Activated T-helper 2 cell treated with anti-CD3 and anti-CD28 coated beads, Interferon-gamma antibody, Interleukin-2, Interleukin-4, amounts not matched to agents 10 μg/mL and 5 μg/mL and 100 μg/mL, durations not matched to agents 14 hours and 24 hours and 36 hours (primary cell): ENCODE measurements at regions not wholly inside any gene's neighbourhood (a gene's known extent, or its start where the extent isn't known, plus 50 kb on each side); places are given as distances from the start of the nearest gene placed in this dataset.

Experiments
- DNase-seq: peaks from one replicate; pipeline ENCODE4 v3.0.0; 2021; ENCODE audit warnings: low spot score
- H3K27ac Mint-ChIP-seq: one replicate; pipeline ENCODE4 v1.8.0; 2021; ENCODE audit warnings: mixed read lengths
- H3K27me3 Mint-ChIP-seq: one replicate; pipeline ENCODE4 v1.8.0; 2021; ENCODE audit warnings: low read depth, mixed read lengths
- H3K36me3 Mint-ChIP-seq: one replicate; pipeline ENCODE4 v1.8.0; 2021; ENCODE audit warnings: low read depth, mixed read lengths
- H3K4me1 Mint-ChIP-seq: one replicate; pipeline ENCODE4 v1.8.0; 2021; ENCODE audit warnings: low read depth, mixed read lengths
- H3K4me3 Mint-ChIP-seq: one replicate; pipeline ENCODE4 v1.8.0; 2021; ENCODE audit warnings: low read depth, mild to moderate bottlenecking, moderate library complexity, mixed read lengths
- H3K9me3 Mint-ChIP-seq: one replicate; pipeline ENCODE4 v1.8.0; 2021; ENCODE audit warnings: mixed read lengths
- intact Hi-C: fragments of 100-400 bp; cut with micrococcal nuclease; formaldehyde crosslinking; loops from one replicate; pipeline ENCODE4 v1.15.1; 2023

DNA sequence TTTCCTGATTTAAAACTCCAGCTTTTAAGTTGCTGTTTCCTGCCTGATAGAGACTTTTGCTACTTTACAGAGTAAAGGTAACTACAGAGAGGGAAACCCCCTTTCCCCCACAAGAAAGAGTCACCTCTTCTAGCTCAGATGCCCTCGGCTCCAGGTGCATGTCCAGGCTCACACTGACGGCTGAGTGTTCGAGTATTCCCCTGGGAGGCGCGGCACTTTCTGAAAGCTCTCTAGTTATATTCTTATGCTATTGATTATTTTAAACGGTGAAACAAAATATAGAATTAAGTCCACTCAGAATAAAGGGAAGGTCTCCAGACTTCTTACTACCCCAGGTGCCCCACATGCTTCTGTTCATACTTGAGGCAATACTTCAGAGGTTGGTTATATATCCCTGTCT is 160.3 kb upstream of the FMN2 start:
- Mint-ChIP-seq H3K4me3 (no peak overlapping the region), H3K27ac (no peak overlapping the region), H3K4me1 (no peaks in the 10 kb centered on the region), H3K36me3 (no peaks in the 10 kb centered on the region), H3K9me3 (no peaks in the 10 kb centered on the region), H3K27me3 (no peaks in the 10 kb centered on the region)
- no peak for DNase-seq
- intact Hi-C loops, result no loop called here

DNA sequence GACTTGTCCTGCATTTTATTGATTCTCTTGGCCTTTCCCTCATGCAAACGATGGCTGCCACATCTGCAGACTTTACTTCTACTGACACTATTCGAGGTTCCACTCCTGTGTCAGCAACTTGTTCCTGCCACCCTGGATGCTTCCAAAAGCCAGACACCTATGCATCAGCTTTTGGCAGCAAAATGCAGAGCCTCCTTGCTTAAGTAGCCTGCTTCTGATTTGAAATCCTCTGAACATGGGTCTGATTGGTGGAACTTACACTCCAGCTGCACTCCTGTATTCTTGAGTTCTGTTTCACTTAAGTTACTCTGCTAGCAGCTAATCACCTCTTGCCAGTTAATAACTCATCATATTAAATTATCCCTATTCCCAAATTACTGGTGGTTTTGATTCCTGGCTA is 152.1 kb upstream of the FMN2 start:
- no peak for DNase-seq
- no peaks in the 10 kb centered on the region for H3K4me1 Mint-ChIP-seq
- H3K27me3 Mint-ChIP-seq, result no peaks in the 10 kb centered on the region
- no peaks in the 10 kb centered on the region for H3K36me3 Mint-ChIP-seq
- H3K27ac Mint-ChIP-seq, result no peak overlapping the region
- intact Hi-C loops, result no loop called here
- peaks cover 10% of the 10 kb centered on the region for H3K9me3 Mint-ChIP-seq
- H3K4me3 Mint-ChIP-seq, result no peak overlapping the region

DNA sequence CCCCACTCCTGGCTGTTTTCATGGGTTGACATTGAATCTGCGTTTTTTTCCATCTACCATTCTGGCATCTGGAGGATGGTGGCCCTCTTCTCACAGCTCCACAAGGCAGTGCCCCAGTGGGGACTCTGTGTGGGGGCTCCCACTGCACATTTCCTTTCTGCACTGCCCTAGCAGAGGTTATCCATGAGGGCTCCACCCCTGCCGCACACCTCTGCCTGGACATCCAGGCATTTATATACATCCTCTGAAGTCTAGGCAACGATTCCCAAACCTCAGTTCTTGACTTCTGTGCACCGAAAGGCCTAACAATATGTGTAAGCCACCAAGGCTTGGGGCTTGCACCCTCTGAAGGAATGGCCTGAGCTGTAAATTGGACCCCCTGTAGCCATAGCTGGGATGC is 147.9 kb upstream of the FMN2 start:
- intact Hi-C loops, result no loop called here
- H3K27me3 Mint-ChIP-seq, result no peaks in the 10 kb centered on the region
- H3K36me3 Mint-ChIP-seq, result no peaks in the 10 kb centered on the region
- H3K9me3 Mint-ChIP-seq, result peaks cover 12% of the 10 kb centered on the region
- no peak overlapping the region for H3K4me3 Mint-ChIP-seq
- H3K4me1 Mint-ChIP-seq, result no peaks in the 10 kb centered on the region
- H3K27ac Mint-ChIP-seq, result no peak overlapping the region
- no peak for DNase-seq

DNA sequence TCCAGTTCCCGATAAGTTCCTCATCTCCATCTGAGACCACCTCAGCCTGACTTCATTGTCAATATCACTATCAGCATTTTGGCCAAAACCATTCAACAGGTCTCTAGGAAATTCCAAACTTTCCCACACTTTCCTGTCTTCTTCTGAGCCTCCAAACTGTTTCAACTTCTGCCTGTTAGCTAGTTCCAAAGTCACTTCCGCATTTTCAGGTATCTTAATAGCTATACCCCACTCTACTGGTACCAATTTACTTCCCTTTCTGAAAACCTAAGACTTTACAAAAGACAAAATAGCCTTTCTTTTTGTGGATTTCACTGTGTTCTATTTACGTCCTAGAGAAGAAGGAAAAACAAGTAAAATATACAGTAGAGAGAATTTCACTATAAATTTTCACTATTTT is 147.0 kb upstream of the FMN2 start:
- Mint-ChIP-seq H3K4me1 (no peaks in the 10 kb centered on the region), H3K36me3 (no peaks in the 10 kb centered on the region), H3K4me3 (no peak overlapping the region), H3K27me3 (no peaks in the 10 kb centered on the region), H3K27ac (no peak overlapping the region), H3K9me3 (peaks cover 12% of the 10 kb centered on the region)
- intact Hi-C loops, result no loop called here
- DNase-seq, result no peak

DNA sequence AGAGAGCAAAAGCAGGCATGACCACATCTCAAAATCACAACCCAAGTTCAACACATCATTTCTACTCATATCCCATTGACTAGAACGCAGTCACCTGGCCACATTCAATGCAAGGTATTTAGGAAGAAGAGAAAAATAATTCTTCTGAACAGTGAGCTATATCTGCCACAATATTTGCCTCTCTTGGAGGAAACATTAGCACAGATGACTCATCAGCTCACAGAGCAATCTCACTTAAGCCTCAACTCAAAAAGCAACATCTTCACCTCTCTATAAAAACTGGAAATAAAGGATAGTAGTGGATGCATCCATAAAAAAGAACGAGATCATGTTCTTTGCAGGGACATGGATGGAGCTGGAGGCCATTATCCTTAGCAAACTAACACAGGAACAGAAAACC is 143.9 kb upstream of the FMN2 start:
- Mint-ChIP-seq H3K36me3 (no peaks in the 10 kb centered on the region), H3K27me3 (no peaks in the 10 kb centered on the region), H3K9me3 (peaks cover 10% of the 10 kb centered on the region)

DNA sequence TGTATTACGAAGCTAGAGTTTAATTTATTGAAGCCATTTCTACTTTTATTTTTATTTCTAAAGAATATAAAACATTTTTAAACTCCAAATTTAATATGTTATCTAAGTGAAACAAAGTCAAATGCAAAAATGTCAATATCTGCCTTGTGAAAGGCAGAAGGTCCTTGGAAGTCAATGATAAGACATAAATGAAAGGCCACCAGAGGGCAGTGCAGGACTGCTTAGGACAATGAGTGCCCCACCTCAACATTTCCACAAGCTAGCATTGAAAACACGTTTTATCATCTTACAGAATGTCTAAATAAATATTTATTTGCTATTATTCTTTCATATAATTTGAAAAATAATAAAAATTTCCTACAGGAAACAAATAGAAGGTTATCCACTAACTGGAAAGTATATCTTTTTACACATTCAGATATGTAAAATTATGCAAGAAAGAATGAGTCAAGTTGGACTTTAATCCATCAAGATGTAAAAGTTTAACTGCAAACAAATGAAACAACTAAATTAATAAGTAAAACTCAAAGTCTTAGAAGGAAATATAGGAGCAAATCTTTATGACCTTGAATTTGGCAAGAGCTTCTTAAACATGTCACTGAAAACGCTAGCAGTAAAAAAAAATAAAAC is 140.1 kb upstream of the FMN2 start:
- H3K27me3 Mint-ChIP-seq, result no peaks in the 10 kb centered on the region
- H3K27ac Mint-ChIP-seq, result no peak overlapping the region
- H3K4me1 Mint-ChIP-seq, result no peaks in the 10 kb centered on the region
- intact Hi-C loops, result loop anchor here (1.0 kb wide), 1 partner anchor 25 kb away; no protein-coding TSS in a partner anchor
- H3K9me3 Mint-ChIP-seq, result no peaks in the 10 kb centered on the region
- no peak for DNase-seq
- H3K36me3 Mint-ChIP-seq, result no peaks in the 10 kb centered on the region
- H3K4me3 Mint-ChIP-seq, result no peak overlapping the region

More for the DNA sequence above, 143.9 kb upstream of the FMN2 start:
- Mint-ChIP-seq H3K27ac (no peak overlapping the region), H3K4me1 (no peaks in the 10 kb centered on the region), H3K4me3 (no peak overlapping the region)
- intact Hi-C loops, result no loop called here
- no peak for DNase-seq

DNA sequence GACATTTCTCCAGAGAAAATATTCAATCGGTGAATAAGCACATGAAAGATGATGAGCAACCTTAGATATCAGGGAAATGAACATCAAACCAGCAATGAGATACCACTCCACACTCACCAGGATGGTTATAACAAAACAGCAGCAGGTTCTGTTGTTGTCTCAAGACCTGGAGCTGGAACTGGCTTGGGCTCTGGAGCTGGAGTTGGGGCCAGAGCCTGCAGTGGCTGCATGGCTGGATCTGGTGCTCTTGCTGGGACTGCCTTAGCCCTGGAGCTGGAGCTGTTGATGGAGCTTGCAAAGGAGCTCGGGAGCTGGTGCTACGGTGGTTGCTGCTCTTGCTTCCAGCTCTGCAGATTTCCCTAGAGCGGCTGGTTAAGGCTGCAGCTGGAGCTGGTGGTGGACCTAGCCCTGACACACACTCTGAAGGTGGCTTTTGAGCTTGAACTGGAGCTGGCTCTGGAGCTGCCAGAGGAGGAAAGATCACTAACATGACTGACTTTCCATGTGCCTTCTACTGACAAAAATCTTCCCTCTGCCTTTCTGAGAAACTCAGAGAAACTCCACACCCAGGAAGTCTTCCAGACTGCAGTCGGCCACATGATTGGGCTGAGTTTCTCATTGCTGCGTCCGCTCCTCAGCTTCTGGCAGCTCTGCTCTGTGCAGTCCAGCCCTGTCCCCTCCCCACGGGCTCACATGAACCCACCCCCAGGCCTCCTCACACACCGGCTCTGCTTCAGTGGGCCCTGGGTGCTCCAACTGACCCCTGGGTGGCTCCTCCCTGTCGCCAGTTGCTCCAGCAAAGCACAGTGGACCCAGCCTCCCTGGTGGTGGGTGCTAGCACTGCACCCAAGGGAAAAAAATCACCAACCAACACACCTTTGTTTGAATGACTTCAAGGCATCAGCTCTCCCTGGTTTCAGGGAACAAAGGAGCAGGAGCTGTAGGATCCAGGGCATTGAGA is 139.1 kb upstream of the FMN2 start:
- H3K27me3 Mint-ChIP-seq, result no peaks in the 10 kb centered on the region
- intact Hi-C loops, result no loop called here
- no peak overlapping the region for H3K4me3 Mint-ChIP-seq
- DNase-seq, result no peak
- H3K9me3 Mint-ChIP-seq, result no peaks in the 10 kb centered on the region
- H3K4me1 Mint-ChIP-seq, result no peaks in the 10 kb centered on the region
- no peak overlapping the region for H3K27ac Mint-ChIP-seq
- H3K36me3 Mint-ChIP-seq, result no peaks in the 10 kb centered on the region

DNA sequence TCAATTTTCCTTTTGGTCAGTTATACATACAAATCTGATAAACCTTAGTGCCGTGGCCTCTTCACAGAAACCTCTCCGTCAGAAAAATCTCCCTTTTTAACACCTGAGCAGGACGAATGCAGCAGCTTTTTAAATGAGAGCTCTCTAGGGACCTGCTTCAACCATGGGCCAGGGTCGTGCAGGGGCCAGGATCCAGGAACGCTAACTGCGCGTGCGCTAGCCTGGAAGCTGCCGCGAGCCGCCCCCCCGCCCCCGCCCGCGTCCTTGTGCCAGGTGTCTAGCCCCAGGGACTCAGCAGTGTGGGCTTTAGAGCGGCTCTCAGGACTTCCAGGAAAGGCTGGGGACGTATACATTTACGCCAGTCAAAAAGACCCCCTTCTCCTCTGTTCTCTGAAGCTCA is 136.8 kb upstream of the FMN2 start:
- no peak overlapping the region for H3K4me3 Mint-ChIP-seq
- H3K4me1 Mint-ChIP-seq, result no peaks in the 10 kb centered on the region
- H3K36me3 Mint-ChIP-seq, result no peaks in the 10 kb centered on the region
- H3K9me3 Mint-ChIP-seq, result no peaks in the 10 kb centered on the region
- DNase-seq, result no peak
- intact Hi-C loops, result no loop called here
- H3K27ac Mint-ChIP-seq, result no peak overlapping the region
- H3K27me3 Mint-ChIP-seq, result no peaks in the 10 kb centered on the region

DNA sequence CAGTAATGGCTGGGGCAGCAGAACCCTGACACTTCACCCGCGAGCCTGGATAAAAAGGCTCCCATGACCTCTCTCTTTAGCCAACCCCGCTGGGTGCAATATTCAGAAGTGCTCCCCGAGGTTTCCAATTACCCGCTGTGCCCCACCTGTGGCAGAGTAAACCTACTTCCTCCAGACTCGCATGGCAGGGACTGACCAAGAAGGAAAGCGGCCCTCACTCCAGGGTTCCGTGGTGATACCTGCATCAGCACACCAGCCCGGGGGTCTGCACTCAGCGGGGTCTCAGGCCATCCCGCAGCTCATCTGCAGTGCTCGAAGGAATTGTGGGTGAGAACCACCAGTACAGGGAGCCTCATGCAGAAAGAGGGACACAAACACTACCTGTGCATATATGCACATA is 136.3 kb upstream of the FMN2 start:
- no peak overlapping the region for H3K4me3 Mint-ChIP-seq
- DNase-seq, result no peak
- intact Hi-C loops, result no loop called here
- H3K9me3 Mint-ChIP-seq, result no peaks in the 10 kb centered on the region
- peaks cover 3% of the 10 kb centered on the region for H3K27me3 Mint-ChIP-seq
- no peaks in the 10 kb centered on the region for H3K4me1 Mint-ChIP-seq
- H3K27ac Mint-ChIP-seq, result no peak overlapping the region
- H3K36me3 Mint-ChIP-seq, result no peaks in the 10 kb centered on the region

DNA sequence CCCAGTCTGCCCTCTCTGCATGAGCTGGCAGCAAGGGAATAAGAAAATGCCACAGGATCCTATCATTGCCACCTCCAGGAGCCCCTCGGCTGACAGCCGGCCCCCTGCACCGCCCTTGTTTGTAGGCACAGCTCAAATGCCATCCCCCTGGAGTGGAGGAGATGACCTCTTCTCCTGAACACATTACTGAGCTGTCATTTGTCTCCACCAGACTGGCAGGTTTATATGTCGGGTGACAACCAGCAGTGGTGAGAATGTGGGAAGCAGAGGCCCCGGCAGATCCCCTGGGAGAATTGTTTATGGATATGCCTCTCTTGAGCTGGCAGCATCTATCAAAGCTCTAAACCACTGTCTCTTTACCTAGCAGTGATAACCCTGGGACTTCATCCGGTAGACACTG is 135.4 kb upstream of the FMN2 start:
- no peaks in the 10 kb centered on the region for H3K36me3 Mint-ChIP-seq
- intact Hi-C loops, result no loop called here
- DNase-seq, result no peak
- H3K27ac Mint-ChIP-seq, result no peak overlapping the region
- no peaks in the 10 kb centered on the region for H3K9me3 Mint-ChIP-seq
- no peak overlapping the region for H3K4me3 Mint-ChIP-seq
- H3K27me3 Mint-ChIP-seq, result peaks cover 3% of the 10 kb centered on the region
- H3K4me1 Mint-ChIP-seq, result no peaks in the 10 kb centered on the region

DNA sequence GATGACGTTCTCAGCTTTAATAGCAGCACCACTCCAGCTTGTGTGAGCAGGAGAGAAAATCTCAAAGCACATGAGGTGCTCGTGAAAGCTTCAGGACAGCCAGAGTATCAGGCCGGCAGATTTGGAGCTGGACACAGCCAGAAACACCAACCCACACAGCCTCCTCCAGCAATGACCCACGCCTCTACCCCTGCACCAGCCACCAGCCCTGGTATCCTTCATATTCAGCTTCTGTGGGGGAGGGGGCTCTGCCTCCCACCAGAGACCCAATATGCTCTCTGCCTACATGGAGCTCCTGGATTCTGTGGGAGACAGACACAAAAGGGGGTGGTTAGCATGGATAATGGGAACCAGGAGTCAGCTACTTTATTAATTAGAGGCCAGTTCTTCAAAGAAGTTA is 133.6 kb upstream of the FMN2 start:
- intact Hi-C loops, result no loop called here

DNA sequence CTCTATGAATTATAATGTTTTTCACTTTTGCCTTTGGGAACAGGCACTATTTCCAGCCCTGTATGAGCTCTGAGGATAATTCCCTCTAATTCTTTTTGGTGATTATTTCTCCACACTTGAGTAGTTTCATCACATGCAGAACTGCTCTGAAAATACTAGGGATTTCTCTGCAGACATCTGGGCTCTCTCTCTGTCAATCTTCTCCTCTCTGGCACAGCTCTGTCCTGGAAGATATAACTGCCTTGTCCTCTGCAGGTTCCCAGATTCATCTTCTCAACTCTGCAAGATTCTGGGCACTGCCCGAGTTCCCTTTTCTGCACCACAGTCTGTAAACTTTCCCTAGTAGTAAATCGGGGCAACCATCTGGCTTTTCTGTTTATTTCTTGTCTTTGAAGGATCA is 131.3 kb upstream of the FMN2 start:
- intact Hi-C loops, result no loop called here
- Mint-ChIP-seq H3K36me3 (no peaks in the 10 kb centered on the region), H3K27ac (no peak overlapping the region), H3K27me3 (peaks cover 3% of the 10 kb centered on the region), H3K4me1 (no peaks in the 10 kb centered on the region), H3K4me3 (no peak overlapping the region), H3K9me3 (no peaks in the 10 kb centered on the region)
- no peak for DNase-seq

More for the DNA sequence above, 133.6 kb upstream of the FMN2 start:
- Mint-ChIP-seq H3K9me3 (no peaks in the 10 kb centered on the region), H3K27me3 (peaks cover 3% of the 10 kb centered on the region), H3K4me1 (no peaks in the 10 kb centered on the region), H3K27ac (no peak overlapping the region), H3K4me3 (no peak overlapping the region), H3K36me3 (no peaks in the 10 kb centered on the region)
- DNase-seq, result no peak

DNA sequence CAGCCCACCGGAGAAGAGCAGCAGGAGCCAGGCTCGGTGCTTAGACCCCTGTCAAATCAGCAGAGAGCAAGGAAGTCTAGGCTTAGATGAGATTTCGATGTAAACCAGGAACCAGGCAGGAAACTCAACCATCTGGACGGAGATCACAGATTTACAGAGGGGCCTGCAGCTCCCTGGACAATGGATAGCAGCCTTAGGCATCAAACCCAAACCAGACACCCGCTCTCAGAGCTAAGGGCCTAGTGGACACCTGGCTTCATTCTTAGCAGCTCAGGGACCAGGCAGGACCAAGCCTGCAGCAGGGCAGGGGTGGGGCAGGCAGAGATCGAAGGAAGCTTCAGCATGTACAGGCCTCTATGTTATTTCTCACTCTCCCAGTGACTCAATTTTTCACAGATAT is 127.8 kb upstream of the FMN2 start:
- H3K27ac Mint-ChIP-seq, result no peak overlapping the region
- no peaks in the 10 kb centered on the region for H3K9me3 Mint-ChIP-seq
- intact Hi-C loops, result no loop called here
- H3K4me3 Mint-ChIP-seq, result no peak overlapping the region
- DNase-seq, result no peak
- H3K4me1 Mint-ChIP-seq, result no peaks in the 10 kb centered on the region
- H3K36me3 Mint-ChIP-seq, result no peaks in the 10 kb centered on the region
- peaks cover 3% of the 10 kb centered on the region for H3K27me3 Mint-ChIP-seq
